ENCODE measurements at regions not wholly inside any gene's neighbourhood (a gene's known extent, or its start where the extent isn't known, plus 50 kb on each side); places are given as distances from the start of the nearest gene placed in this dataset.

- DNase-seq (ENCODE audit: low spot score) = no peak
- in situ Hi-C loops (cut with HindIII; ENCODE audit: low sequenced_read_pairs) = no loop called here
Measured at GRCh38 chr18:25876330-25876948, 214.0 kb downstream of the SS18 start.

DNA sequence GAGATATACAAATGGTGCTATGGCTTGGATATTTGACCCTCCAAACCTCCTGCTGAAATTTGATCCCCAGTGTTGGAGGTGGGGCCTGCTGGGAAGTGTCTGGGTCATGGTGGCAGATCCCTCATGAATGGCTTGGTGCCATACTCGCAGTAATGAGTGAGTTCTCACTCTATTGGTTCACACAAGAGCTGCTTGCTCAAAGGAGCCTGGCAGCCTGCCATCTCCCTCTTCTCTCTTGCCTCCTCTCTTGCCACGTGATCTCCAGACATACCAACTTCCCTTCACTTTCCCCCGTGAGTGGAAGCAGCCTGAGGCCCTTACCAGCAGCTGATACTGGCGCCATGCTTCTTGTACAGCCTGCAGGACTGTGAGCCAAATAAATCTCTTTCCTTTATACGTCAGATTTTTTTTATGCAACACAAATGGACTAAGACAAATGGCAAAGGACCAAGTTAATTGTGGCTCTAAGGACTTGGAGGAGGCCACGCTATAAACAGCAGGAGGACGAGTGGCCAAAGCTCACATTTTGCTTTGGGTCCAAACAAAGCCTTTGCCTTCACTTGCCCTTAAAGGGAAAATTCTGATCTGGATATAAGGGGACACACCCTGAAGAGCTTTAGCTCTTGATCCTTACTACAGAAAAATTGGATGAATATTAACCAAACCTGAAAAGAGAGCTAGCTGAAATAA lies 214.7 kb downstream of the SS18 start:
- in situ Hi-C loops (cut with HindIII; ENCODE audit: low sequenced_read_pairs) = no loop called here

DNA sequence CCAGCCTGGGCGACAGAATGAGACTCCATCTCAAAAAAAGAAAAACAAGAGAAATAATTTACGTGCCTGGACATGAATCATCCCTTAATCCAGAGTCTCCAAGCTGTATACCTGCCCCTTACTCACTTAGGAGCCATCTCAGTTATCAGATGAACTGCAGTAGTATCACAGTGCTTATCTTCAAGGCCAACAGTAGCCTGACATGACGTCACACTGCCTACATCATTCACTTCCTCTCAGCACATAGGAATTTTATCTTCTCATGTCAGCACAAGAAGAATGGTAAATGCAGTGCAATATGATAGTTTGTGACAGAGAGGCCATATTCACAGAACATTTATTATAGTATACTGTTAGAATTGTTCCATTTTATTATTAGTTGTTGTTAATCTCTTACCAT lies 216.6 kb downstream of the SS18 start:
- in situ Hi-C loops (cut with HindIII; ENCODE audit: low sequenced_read_pairs) = no loop called here

More for the DNA sequence above, 214.7 kb downstream of the SS18 start:
- no peak for DNase-seq (ENCODE audit: low spot score)

GRCh38 chr18:25866331-25866730 lies 224.1 kb downstream of the SS18 start:
- in situ Hi-C loops (cut with HindIII; ENCODE audit: low sequenced_read_pairs) = no loop called here
- DNase-seq (ENCODE audit: low spot score) = no peak

More for the DNA sequence above, 216.6 kb downstream of the SS18 start:
- DNase-seq (ENCODE audit: low spot score) = no peak

GRCh38 chr18:25862881-25863600 lies 227.4 kb downstream of the SS18 start:
- in situ Hi-C loops (cut with HindIII; ENCODE audit: low sequenced_read_pairs) = no loop called here

DNA sequence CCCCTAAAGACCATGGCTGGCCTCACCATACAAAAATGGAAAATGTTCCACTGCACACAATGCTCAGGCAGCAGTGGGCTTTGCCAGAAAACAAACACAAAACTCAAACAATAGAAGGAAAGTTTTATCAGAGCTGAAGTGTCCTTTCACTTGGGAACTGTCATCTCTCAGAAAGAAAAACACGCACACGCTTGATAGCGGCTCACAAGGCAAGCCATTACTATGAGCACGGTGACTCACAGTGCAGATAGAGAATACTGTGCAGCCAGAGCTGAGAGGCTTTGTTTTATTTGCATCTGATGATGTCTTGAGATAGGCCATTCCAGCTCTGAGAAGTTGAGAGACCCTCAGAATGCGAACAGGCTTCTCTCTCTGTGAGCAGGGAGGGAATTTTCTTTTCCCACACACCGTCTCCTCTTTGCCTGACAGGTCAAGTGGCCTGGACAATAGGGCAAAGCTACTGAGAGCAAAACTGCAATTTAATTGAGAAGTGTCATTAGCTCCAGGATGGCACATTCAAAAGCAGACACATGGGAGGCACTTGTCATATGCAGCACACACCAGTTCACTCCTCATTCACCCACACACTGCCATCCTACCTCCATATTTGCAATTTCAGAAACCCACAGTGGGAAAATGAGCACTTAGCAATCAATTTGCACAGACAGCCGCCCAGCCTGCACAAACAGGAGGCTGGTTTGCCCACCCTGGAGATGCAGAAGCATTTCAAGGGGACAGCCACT lies 236.6 kb downstream of the SS18 start:
- in situ Hi-C loops (cut with HindIII; ENCODE audit: low sequenced_read_pairs) = no loop called here
- DNase-seq (ENCODE audit: low spot score) = no peak

More at GRCh38 chr18:25862881-25863600, 227.4 kb downstream of the SS18 start:
- no peak for DNase-seq (ENCODE audit: low spot score)

GRCh38 chr18:25843791-25844190 lies 246.6 kb downstream of the SS18 start:
- in situ Hi-C loops (cut with HindIII; ENCODE audit: low sequenced_read_pairs) = no loop called here
- no peak for DNase-seq (ENCODE audit: low spot score)

DNA sequence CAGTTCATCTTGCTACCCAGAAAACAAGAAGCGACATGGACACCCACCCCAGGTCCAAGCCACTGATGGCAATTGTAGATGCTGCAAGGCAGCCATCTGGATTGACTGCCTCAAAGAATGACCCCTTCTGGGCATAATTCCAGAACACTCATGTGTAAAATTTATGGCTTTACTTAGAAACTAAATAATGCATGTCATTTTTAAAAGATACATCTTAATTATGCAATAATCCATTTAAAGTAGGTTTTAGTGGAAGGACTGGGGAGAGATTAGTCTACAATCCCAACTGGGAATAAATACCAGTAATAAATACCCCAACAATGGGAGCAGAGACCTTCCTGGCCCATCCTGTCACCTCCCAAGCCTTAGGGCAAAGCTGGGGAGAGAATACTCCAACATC lies 247.7 kb downstream of the SS18 start:
- no peak for DNase-seq (ENCODE audit: low spot score)
- in situ Hi-C loops (cut with HindIII; ENCODE audit: low sequenced_read_pairs) = no loop called here

GRCh38 chr18:25834061-25834460 lies 256.4 kb downstream of the SS18 start:
- in situ Hi-C loops (cut with HindIII; ENCODE audit: low sequenced_read_pairs) = no loop called here
- no peak for DNase-seq (ENCODE audit: low spot score)

- DNase-seq (ENCODE audit: low spot score) = peak; percentile 28
- in situ Hi-C loops (cut with HindIII; ENCODE audit: low sequenced_read_pairs) = no loop called here
Measured at GRCh38 chr18:25832001-25832604, 258.3 kb downstream of the SS18 start.

DNA sequence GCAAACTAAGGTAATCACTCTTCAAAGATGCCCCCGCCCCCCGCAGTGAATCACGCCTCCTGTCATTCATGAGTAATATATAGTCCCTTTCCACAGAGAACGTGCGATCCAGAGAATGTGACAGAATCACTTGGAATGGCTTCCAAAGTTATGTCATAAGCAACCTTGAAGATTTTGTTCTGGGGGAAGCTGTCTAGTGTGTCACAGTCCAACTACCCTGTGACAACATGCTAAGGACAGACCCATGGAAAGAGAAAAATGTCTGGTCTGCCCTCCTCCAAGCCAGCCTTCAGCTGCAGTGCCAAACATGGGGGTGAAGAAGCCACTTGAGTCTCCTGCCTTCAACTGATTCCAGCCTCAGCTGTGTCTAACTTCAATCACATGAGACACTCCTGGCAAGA lies 259.1 kb downstream of the SS18 start:
- in situ Hi-C loops (cut with HindIII; ENCODE audit: low sequenced_read_pairs) = no loop called here
- DNase-seq (ENCODE audit: low spot score) = no peak

DNA sequence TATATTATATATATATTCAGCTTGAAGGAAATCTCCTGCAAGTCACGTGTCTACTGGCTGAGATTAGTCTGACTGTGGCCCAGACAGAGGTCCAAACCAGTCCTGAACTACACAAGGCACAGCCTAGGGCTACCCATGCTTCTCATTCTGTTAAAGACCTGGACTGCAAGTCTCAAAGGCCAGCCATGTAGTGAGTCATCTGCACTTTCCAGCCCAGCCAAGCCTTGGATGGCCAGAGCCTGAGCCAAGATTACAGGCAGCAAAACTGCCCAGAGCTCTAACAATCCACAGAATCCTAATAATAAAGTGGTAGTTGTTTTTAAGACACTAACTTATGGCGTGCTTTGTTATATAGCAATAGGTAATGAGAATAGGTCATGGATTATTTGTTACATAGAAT lies 259.6 kb downstream of the SS18 start:
- DNase-seq (ENCODE audit: low spot score) = peak; percentile 20
- in situ Hi-C loops (cut with HindIII; ENCODE audit: low sequenced_read_pairs) = no loop called here

- in situ Hi-C loops (cut with HindIII; ENCODE audit: low sequenced_read_pairs) = no loop called here
- peak; percentile 24 for DNase-seq (ENCODE audit: low spot score)
Measured at GRCh38 chr18:25827961-25828561, 262.4 kb downstream of the SS18 start.

DNA sequence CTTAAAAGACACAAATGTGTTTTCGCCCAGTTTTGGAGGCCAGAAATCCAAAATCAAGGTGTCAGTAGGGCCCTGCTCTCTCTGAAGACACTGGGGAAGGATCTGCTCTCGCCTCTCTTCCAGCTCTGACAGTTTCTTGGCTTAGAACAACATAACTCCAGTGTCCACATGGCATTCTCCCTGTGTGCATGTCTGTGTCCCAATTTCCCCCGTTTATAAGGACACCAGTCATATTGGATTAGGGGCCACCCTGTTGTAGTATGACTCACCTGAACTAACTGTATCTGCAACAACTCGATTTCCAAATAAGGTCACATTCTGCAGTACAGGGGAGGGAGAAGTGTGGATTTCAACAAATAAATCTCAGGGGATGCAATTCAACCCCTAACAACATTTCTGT lies 263.2 kb downstream of the SS18 start:
- DNase-seq (ENCODE audit: low spot score) = peak; percentile 73
- in situ Hi-C loops (cut with HindIII; ENCODE audit: low sequenced_read_pairs) = no loop called here

GRCh38 chr18:25826823-25827222 lies 263.6 kb downstream of the SS18 start:
- in situ Hi-C loops (cut with HindIII; ENCODE audit: low sequenced_read_pairs) = no loop called here
- no peak for DNase-seq (ENCODE audit: low spot score)

DNA sequence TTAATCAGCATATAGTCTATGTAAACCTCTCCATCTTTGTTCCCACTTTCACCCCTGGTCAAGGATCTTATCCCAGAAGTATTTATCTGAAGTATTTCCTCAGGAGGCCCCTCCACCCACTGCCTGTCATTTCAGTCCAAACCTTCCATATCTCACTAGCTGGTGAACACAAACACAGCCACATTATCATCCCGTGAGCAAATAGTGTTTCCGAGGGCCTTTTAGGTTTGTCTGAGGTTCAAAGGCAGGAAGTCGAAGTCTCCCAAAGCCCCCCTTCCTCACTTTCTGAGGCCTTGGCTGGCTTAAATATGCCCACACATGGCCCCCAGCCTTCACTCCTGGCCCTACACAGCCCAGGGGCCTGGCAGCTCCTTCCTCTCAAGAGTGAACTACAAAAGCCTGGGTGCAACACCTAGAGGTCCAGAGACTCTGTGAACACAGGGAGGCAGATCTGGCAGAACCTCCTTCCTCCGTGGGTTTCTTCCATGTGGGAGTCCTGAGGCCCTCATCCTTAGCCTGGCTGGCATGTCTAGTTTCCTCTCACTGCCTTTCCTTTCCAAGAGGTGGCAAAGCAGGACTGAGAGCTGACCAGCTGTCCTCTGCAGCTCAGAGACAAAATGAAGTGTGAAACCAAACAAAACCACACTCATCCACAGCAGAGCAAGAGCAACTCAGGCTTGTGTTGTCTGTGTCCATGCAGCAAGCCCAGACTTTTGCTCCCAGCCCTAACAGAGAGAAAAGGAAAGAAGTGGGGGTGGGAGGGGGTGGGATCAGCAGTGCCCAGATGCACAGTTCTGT lies 264.2 kb downstream of the SS18 start:
- peak; percentile 51 for DNase-seq (ENCODE audit: low spot score)
- in situ Hi-C loops (cut with HindIII; ENCODE audit: low sequenced_read_pairs) = no loop called here

DNA sequence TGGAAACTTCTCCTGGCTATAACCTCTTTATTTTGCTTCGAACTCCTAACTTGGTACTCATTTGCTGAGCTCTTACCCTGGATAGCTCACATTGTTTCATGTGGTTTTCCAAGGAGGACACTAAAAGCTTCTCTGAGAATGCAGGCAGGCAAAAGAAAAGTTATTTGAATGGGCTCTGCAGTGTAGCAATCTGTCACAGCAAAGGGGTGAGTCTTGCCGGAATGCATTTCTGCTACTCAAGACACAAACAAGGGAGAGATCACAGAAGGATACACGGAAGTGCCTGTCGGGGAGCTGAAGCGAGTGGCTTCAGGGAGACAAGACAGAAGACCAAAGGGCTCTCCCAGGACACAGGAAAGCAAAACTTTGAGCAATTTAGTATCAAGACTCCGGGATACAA lies 265.4 kb downstream of the SS18 start:
- DNase-seq (ENCODE audit: low spot score) = no peak
- in situ Hi-C loops (cut with HindIII; ENCODE audit: low sequenced_read_pairs) = no loop called here

DNA sequence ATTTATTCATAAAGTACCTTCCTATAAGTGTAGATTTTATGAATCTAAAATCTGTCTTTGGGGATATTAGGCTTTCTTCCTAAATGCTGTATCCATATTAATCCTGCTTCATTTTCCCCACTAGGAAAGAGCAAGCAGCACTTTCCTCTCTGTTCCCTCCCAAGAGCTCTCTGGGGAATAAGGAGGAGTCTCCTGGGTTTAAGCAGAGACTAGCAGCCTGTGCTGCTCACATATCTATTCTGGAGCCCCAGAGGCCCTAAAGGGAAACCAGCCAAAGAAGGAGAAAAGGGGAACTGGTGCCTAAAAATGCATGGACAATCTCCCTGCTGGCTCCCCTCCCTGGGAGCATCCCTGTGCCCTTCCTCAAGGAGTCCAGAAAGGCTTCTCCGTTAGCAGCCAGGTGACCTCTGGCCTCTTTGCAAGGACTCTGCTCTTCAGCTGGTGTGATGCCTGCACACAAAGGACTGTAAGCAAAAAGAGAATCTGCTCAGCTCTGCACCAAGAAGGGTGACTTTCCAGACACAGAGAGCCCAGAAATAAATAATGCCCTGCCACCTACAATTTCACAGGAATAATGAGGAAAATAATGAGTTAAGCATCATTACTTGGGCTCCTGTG lies 270.6 kb downstream of the SS18 start:
- DNase-seq (ENCODE audit: low spot score) = no peak
- in situ Hi-C loops (cut with HindIII; ENCODE audit: low sequenced_read_pairs) = no loop called here

Data from G401 (cell line).